GM18508 (cell line): ENCODE measurements at regions not wholly inside any gene's neighbourhood (a gene's known extent, or its start where the extent isn't known, plus 50 kb on each side); places are given as distances from the start of the nearest gene placed in this dataset.
"Not testable (repeated sequence)": the region's sequence is repeated elsewhere in the genome, so short reads cannot be mapped to it uniquely, and the experiment has no call there.

Experiments used
- ATAC-seq: cut with Tn5 transposase; IDR thresholded peaks from one replicate; pipeline ENCODE4 v1.9.1; 2021; ENCODE audit warnings: moderate number of reproducible peaks; ENCODE audit not compliant: insufficient read depth, unreplicated experiment

DNA sequence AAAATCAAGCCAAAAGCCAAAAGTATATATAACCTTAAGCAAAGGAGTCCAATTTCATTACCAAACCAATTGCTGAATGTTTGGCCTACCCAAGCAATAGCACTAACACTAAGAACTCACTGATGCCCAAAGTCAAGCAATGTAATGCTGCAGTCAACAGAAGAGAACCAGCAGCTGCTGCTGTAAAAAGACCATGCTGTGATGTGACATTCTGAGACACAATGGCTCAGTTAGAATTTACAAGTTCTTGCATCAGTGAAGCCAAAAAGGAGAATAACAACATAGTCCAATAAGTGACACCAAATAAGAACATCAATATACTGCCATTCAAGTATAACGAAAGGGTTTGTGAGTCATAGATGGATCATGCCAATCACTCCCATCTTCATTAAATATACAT lies 514.0 kb upstream of the DIAPH2 start:
- ATAC-seq = no peak

DNA sequence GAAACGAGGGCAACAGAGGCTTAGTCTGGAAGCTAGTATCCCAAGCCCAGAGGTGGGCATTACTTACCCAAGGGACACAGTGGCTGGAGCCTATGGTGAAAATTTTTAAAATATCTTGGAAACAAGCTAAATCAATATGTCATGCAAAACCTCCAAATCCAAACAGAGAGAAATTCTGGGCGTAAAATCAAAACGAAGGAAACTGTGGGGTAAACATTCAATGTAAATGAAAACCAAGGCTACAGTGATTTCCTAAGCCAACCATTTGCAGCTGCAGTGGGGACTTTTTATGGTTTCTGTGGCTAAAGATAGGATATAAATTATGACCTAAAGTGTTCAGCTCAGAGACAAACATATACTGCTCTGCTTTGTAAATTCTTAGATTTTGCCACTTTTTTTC lies 507.7 kb upstream of the DIAPH2 start:
- no peak for ATAC-seq

GRCh38 chrX:96181605-96182004 lies 503.0 kb upstream of the DIAPH2 start:
- ATAC-seq = no peak

DNA sequence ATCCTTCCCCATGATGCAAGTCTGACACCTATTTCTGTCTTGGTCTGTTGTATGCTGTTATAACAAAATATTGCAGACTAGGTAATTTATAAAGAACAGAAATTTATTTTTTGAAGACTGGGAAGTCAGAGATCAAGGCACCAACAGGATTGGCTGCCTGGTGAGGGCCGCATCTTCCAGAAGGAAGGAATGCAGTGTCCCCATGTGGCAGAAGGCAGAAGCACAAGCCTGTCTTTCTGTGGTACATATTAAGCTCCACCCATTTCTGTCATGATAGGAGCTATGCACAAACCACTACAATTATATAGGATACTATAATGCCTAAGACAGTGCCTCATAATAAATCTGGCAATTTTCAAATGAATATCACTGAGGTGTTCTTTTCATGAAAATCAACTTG lies 502.3 kb upstream of the DIAPH2 start:
- no peak for ATAC-seq

- no peak for ATAC-seq
Observed at GRCh38 chrX:96183391-96183790, 501.3 kb upstream of the DIAPH2 start.

GRCh38 chrX:96183843-96184242 lies 500.8 kb upstream of the DIAPH2 start:
- ATAC-seq = no peak

- ATAC-seq = no peak
Observed at GRCh38 chrX:96204928-96205327, 479.7 kb upstream of the DIAPH2 start.

DNA sequence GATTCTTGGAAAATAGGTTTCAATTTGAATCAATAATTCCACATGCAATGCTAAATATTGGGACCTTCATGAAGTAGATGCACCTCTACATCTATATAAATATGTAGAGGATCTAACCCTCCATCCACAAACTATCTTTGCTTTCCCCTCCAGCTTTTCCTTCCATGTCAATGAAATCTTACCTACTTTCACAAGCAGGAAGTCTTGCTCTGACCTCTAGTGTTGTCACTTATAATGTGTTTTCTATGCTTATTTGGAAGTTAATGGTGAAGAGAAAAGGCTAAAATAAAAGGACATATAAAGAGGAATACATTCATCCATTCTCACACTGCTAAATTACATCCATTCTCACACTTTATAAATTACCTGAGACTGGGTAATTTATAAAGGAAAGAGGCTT lies 472.7 kb upstream of the DIAPH2 start:
- no peak for ATAC-seq

DNA sequence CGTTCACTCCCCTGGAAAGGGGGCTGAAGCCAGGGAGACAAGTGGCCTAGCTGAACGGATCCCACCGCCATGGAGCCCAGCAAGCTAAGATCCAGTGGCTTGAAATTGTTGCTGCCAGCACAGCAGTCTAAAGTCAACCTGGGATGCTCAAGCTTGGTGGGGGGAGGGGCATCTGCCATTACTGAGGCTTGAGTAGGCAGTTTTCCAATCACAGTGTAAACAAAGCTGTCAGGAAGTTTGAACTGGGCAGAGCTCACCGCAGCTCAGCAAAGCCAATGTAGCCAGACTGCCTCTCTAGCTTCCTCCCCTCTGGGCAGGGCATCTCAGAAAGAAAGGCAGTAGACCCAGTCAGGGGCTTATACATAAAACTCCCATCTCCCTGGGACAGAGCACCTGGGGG lies 470.0 kb upstream of the DIAPH2 start:
- not testable (repeated sequence) for ATAC-seq

GRCh38 chrX:96224279-96224678 lies 460.4 kb upstream of the DIAPH2 start:
- ATAC-seq = no peak

DNA sequence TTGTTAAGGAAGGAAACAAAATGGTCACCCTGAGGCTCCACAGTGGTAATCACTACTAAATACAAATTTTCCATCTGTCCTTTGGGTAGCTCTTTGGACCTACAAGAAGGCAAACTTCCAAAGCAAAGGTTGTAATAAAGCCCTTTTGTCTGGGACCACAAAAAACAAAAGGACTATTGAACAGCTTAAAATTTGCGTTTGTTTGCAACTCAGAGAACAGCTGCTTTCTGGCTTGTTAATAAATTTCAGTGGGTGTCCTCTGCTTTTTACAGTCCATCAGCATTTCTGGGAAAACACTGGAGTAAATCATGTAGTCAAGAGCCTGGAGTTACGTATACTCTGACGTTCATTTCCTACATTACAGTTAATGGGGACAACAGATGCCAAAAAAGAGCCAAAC lies 439.7 kb upstream of the DIAPH2 start:
- ATAC-seq = no peak

DNA sequence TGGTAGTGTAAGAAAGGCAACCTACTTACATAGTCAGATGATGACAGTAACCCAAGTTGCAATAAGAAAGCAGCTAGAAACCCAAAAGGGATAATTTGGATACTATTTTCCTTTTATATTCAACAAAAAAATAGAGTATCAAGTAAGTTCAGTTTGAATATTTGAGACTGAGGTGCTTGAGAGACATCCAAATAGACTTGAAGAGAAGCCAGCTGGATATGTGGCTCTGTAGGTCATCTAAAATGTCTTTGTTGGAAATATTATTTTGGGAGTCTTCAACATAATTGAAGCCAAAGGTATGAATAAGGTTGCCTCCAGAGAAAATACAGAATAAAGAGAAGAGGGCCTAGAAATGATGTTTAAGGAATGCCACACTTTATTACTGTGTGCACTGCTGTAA lies 438.2 kb upstream of the DIAPH2 start:
- ATAC-seq = no peak
